ENCODE measurements at regions not wholly inside any gene's neighbourhood (a gene's known extent, or its start where the extent isn't known, plus 50 kb on each side); places are given as distances from the start of the nearest gene placed in this dataset.

- DNase-seq (ENCODE audit: low read depth in 2 of 2) = no peak
Observed at GRCh38 chr6:167774881-167775280, 51.8 kb upstream of the AFDN start.

GRCh38 chr6:167776906-167777627, 49.6 kb upstream of the AFDN start:
- DNase-seq (ENCODE audit: low read depth in 2 of 2) = no peak
